ENCODE measurements at regions not wholly inside any gene's neighbourhood (a gene's known extent, or its start where the extent isn't known, plus 50 kb on each side); places are given as distances from the start of the nearest gene placed in this dataset.
A peak's percentile ranks its signal among the peaks of the same experiment; 100 is the strongest.
"Not testable (repeated sequence)": the region's sequence is repeated elsewhere in the genome, so short reads cannot be mapped to it uniquely, and the experiment has no call there.

DNA sequence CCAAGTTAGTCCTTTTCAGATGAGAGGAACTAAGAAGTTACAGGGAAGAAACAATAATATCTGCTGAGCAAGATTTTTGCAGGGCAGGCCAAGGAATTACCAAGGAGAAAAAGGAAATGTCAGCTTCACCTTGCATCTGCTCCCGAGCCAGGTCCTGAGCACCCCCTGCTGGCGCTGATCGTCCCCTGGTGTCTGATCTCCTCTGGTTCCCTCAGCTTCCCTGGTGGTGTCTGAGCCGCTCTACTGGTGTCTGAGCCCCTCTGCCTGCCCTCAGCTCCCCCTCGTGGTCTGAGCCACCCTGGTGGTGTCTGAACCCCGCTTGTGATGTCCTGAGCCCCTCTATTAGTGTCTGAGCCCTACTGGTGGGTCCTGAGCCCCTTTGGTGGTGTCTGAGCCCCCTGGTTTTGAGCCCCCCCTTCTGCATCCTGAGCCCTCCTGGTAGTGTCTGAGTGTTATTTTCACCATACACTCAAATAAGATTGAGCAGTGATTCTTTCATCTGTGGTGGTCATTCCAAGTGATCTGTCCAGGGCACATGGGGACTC is 196.6 kb upstream of the POTEB2 start:
- not testable (repeated sequence) for DNase-seq (ENCODE audit: low spot score in 2 of 2); H3K36me3 Mint-ChIP-seq; H3K4me1 Mint-ChIP-seq; H3K4me3 Mint-ChIP-seq; H3K27ac Mint-ChIP-seq; H3K9me3 Mint-ChIP-seq
- peak; percentile 34 for ATAC-seq

DNA sequence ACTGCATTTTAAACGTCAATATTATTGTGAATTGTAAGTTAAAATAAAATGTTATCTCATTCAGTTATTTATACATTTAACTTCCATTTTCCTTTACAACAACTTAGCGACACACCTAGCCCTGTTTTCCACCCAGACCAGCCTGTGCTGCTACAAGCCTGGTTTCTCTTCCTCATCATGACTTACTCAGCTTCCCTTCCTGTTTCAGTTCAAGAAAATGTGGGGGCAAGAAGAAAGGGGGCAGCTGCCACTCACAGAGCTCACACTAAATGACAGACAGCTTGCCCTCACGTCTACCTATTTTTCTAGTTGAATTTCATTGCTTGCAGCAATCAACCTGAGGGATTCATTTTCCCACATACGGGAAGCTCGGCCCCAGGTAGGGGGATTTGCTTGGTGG is 185.8 kb upstream of the POTEB2 start:
- not testable (repeated sequence) for DNase-seq (ENCODE audit: low spot score in 2 of 2); H3K9me3 Mint-ChIP-seq; H3K27ac Mint-ChIP-seq; H3K36me3 Mint-ChIP-seq; ATAC-seq; H3K4me3 Mint-ChIP-seq; H3K4me1 Mint-ChIP-seq

DNA sequence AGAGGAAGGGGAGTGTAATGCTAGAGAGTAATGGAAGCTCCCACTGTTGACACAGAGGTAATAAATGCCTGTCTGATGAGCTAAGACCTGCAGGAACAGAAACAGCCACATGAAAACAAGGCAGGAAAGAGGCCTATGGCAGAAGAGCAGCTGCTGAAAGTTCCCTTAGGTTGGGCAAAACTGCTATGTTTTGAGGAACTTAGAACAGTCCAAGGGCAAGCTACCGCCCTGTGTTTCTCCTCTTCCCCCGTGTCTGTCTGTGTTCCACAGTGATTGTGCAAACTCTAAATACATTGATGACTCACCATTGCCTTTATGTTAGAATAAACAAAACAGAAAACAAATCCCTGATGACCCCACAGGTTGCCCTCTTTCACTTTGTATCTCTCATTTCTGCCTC is 165.6 kb upstream of the POTEB2 start:
- DNase-seq (ENCODE audit: low spot score in 2 of 2); H3K9me3 Mint-ChIP-seq; ATAC-seq; H3K4me3 Mint-ChIP-seq; H3K27ac Mint-ChIP-seq; H3K4me1 Mint-ChIP-seq; H3K36me3 Mint-ChIP-seq: not testable (repeated sequence)

DNA sequence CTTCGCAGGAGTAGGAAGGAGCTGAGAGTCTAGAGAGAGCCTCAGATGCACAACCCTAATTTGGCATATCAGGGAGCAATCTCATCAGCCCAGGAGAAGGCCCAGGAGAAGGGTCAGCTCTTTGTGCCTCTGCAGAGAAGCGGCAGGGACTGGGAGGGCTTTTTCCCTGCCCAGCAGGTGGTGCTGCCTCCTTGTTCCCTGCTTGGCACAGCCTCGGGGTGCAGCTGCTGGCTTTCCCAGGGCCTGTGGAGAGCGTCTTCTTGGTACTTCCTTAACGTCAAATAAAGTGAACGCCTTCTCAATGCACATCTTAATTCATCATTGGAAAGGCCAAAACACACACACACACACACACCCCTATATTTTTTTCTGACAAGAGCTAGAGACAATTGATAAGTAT is 162.9 kb upstream of the POTEB2 start:
- DNase-seq (ENCODE audit: low spot score in 2 of 2); ATAC-seq; H3K9me3 Mint-ChIP-seq; H3K36me3 Mint-ChIP-seq; H3K4me1 Mint-ChIP-seq; H3K27ac Mint-ChIP-seq; H3K4me3 Mint-ChIP-seq: not testable (repeated sequence)

DNA sequence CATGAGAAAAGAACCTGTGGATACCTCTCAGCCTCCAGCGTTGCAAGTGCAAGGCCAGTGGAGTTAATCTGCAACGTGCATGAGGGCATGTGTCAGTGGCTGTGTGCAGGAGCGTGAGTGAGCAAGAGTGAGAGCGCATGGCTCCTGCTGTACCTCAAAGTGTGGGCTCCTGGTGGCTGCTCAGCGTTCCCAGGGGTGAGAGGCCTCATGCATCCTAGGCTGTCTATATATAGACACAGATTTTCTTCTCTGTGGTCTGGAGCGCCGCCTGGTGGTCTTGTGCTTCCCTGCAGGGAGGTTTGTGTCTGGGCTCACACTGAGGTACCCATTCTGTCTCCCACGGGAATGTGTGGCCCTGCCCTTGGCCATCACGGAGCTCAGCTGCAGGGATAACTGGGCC is 161.8 kb upstream of the POTEB2 start:
- DNase-seq (ENCODE audit: low spot score in 2 of 2) (peak in 1 of 2 donors; percentile 37), ATAC-seq (peak; percentile 3)
- H3K4me3 Mint-ChIP-seq, H3K4me1 Mint-ChIP-seq, H3K36me3 Mint-ChIP-seq, H3K27ac Mint-ChIP-seq, H3K9me3 Mint-ChIP-seq: not testable (repeated sequence)

DNA sequence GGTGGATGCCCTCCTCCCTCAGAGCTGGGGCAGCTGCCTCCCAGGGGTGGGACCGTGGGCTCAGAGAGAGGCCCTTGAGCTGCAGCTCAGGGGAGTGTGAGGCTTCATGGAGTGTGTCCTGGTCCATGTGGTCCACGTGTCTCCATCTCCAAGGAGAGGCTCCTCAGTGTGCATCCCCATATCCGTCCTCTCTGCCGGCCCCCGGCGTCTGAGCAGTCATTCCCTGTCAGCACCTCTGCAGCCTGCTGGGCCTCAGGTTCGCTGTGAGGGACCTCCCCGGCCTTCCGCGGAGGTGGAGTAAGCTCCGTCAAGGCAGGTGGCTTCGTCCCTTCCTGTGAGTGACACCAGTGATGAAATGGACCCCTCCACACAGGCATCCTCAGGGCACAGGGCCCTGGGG is 160.7 kb upstream of the POTEB2 start:
- not testable (repeated sequence) for H3K27ac Mint-ChIP-seq; H3K9me3 Mint-ChIP-seq; ATAC-seq; H3K4me1 Mint-ChIP-seq; H3K4me3 Mint-ChIP-seq; DNase-seq (ENCODE audit: low spot score in 2 of 2); H3K36me3 Mint-ChIP-seq

DNA sequence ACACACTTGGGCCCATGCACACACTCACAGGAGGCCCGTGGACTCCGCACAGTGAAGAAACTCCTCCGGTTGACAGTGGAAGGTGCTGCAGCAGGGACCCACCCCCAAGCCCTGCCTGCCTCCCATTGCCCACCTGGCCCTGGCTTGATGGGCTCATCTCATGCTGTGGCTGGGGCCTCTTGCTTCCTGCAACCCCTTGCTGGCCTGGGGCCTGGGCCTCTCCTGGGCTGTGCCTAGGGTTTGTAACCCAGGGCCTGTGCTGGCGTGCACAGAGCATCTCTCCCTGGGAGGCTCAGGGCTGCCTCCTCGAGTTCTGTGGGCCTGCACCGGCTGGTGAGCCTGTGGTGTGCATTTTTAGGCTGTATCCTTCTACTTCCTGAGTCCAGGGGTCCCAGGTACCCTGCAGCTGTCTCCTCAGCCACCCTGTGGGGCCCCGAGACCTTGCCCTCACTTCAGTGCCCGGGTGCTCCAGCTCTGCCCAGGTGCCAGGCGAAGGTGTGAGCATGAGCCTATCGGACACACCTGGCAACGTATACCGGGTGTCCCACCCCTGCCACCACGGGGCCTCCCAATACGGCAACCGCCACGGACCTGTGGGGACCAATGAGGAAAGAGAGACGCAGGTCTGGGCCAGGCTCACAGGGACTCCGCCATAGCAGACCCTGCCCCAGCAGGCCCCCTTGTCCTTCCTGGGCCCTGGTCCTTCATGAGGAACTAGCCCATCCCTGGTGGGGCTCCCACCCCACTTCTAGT is 158.3 kb upstream of the POTEB2 start:
- DNase-seq (ENCODE audit: low spot score in 2 of 2); H3K9me3 Mint-ChIP-seq; H3K4me3 Mint-ChIP-seq; H3K36me3 Mint-ChIP-seq; H3K27ac Mint-ChIP-seq; H3K4me1 Mint-ChIP-seq: not testable (repeated sequence)
- ATAC-seq, result peak; percentile 9

DNA sequence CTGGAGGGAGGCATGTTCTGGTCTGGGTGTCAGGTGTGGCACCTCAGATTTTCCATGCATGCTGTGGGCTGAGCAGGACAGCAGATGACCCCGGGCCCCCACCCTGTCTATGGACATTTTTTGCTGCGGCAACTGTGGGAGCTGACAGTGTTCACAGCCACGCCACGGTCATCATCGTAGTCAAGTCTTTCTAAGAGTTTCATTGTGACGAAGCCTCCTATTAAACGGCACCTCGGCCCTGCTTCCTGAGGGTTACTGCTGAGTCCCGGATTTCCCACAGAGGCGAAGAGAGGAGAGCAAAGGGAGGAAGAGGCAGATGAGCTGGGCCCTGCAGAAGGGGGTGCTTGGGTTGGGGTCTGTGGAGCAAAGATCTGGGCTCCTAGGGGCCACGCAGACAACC is 152.1 kb upstream of the POTEB2 start:
- not testable (repeated sequence) for H3K4me3 Mint-ChIP-seq; H3K9me3 Mint-ChIP-seq; H3K4me1 Mint-ChIP-seq; ATAC-seq; H3K36me3 Mint-ChIP-seq; DNase-seq (ENCODE audit: low spot score in 2 of 2); H3K27ac Mint-ChIP-seq

DNA sequence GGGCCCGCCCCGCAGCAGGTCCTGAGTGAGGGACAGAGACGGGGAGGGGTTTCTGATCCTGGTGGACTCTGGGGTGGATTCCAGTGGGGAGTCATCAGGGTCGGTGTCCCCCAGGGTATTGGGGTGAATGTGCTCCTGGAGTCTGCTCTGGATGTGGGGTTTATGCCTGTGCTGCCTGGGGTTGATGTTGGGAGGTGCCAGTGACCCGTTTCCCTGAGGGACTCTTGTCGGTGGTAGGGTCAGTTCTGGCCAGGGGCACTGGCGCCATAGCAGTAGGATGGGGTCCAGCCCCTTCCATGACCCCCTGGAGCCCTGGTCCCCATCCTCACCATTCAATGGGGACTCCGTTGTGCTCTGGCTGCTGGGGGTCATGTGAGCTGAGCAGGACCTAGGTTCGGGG is 151.2 kb upstream of the POTEB2 start:
- DNase-seq (ENCODE audit: low spot score in 2 of 2); ATAC-seq; H3K4me1 Mint-ChIP-seq; H3K9me3 Mint-ChIP-seq; H3K36me3 Mint-ChIP-seq; H3K4me3 Mint-ChIP-seq; H3K27ac Mint-ChIP-seq: not testable (repeated sequence)

DNA sequence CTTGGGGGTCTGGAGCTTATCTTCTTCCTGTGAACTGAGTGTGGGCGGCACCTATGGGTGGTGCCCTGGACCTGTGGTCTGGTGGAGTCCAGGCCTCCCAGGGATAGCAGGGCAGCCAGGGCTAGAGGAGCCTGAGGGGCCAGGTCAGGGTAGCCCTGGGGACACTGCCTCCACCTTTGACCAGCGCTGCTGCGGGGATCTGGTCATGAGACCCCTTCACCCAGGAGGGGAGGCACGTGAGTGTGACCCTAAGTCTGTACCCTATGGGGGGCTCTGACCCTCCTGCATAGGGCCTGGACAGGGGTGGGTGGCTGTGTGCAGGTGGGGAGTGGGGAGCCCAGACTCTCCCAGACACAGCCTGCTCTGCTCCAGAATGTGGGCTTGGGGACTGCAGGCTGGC is 150.5 kb upstream of the POTEB2 start:
- ATAC-seq; H3K9me3 Mint-ChIP-seq; DNase-seq (ENCODE audit: low spot score in 2 of 2); H3K4me1 Mint-ChIP-seq; H3K36me3 Mint-ChIP-seq; H3K27ac Mint-ChIP-seq; H3K4me3 Mint-ChIP-seq: not testable (repeated sequence)

DNA sequence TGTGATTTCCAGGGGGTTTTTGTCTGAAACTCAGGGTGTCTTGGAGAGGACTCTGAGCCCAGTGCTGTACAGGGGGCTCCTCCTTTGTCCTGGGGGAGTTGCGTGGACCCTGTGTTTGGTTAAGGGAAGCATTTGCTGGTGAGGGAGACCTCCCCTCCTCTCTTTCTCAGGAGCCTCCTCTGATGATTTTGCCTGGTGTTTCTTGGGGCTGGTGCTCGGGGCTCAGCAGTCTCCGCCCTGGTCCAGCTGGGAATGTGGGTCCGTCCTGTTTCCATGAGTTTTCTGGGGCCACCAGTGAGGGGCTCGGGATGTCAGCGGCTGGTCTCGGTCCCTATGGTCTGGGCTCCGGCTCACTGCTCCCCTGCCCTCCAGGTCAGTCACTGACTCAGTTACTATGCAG is 149.1 kb upstream of the POTEB2 start:
- not testable (repeated sequence) for H3K36me3 Mint-ChIP-seq; H3K9me3 Mint-ChIP-seq; DNase-seq (ENCODE audit: low spot score in 2 of 2); ATAC-seq; H3K27ac Mint-ChIP-seq; H3K4me3 Mint-ChIP-seq; H3K4me1 Mint-ChIP-seq

DNA sequence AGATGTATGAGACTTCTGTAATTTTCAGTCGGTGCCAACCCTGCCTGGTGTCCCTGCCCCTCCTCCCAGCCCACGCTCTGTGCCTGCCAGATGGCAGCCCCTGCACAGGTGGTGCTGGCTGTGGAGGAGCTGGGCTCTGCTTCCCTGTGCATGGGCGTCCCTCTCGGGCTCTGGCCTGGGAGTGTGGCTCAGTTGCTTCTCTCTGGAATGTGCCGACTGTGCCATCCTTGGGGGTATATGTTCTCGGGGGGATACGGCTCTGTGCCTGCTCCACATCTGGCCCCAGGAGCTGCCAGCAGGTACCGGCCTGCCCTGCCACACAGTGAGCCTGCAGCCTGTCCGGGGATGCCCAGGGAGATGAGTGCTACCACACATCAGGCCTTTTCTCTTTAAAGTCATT is 147.2 kb upstream of the POTEB2 start:
- not testable (repeated sequence) for H3K4me1 Mint-ChIP-seq; H3K4me3 Mint-ChIP-seq; H3K36me3 Mint-ChIP-seq; DNase-seq (ENCODE audit: low spot score in 2 of 2); H3K27ac Mint-ChIP-seq; ATAC-seq; H3K9me3 Mint-ChIP-seq

DNA sequence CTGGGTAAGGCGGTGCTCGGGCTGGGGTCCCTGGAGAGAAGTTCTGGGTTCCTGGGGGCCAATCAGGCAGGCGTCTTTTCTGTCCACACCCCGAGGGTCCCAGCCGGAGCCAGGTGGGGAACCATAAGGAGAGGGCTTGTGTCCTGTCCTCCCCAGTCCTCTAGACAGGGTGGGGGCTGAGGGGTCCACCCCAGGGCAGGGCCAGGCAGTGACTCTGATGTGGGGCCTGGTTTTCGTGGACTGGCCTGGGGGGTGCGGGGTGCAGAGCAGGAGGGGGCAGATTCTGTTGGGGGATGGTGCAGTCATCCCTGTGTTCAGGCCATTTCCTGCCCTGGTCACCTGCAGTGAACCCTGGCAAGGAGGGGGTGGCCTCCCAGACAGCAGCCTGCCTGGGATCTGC is 143.5 kb upstream of the POTEB2 start:
- not testable (repeated sequence) for H3K27ac Mint-ChIP-seq; H3K4me1 Mint-ChIP-seq; H3K4me3 Mint-ChIP-seq; H3K36me3 Mint-ChIP-seq; H3K9me3 Mint-ChIP-seq; DNase-seq (ENCODE audit: low spot score in 2 of 2)
- peak; percentile 29 for ATAC-seq

DNA sequence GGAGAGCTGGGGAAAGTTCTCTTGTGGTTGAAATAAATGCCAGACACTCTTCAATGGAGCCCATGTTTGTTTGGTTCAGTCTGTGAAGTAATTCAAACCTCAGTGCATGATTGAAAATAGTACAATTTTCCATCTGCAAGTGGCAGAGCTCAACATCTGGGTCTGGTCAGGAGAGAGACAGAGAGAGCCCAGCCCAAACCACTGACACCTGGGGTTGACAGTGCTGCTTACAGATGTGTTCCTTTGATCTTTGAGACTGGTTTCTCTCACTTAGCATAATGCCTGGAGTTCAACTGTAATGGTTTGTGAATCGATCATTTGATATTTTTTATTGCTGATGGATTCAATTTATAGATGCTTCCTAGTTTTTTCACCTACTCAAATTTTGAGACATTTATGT is 137.3 kb upstream of the POTEB2 start:
- not testable (repeated sequence) for H3K9me3 Mint-ChIP-seq; ATAC-seq; H3K4me1 Mint-ChIP-seq; H3K27ac Mint-ChIP-seq; H3K36me3 Mint-ChIP-seq; DNase-seq (ENCODE audit: low spot score in 2 of 2); H3K4me3 Mint-ChIP-seq

DNA sequence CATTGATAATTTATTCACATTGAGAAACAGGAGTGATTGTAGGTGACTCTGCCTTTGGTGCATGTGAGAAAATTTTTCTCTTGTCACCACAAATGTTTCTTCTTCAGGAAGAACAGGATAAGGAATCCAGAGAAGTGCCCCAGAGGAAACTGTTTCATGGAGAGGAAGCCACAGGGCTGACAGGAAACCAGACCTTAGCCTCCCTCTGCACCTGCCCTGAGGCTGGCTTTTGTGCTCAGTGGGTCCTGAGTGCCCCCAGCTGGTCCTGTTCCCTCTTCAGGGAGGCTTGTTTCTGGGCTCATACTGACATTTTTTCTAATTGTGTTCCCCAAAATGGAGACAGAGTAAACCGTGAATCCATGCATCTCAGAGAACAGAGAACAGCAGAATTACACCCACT is 135.8 kb upstream of the POTEB2 start:
- H3K4me1 Mint-ChIP-seq; ATAC-seq; H3K36me3 Mint-ChIP-seq; H3K27ac Mint-ChIP-seq; H3K9me3 Mint-ChIP-seq; H3K4me3 Mint-ChIP-seq; DNase-seq (ENCODE audit: low spot score in 2 of 2): not testable (repeated sequence)

DNA sequence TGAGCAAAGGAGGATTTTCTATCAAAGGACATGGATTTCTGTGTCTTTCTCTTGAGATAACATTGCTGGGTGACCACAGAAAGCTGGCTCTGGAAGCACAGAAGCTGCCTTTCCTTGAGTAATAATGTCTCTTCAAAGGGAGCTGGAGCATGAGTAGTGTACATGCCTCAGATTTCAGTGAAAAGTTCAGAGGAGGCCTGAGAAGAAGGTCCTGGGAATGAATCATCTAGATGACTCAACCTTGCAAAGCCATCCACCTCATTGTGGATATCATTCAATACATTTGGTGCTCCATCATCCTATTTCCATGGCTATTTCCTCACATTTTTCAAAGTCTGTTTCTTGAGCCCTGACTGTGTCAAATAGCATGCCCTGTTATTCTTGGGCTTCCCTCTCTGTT is 125.6 kb upstream of the POTEB2 start:
- ATAC-seq, result peak; percentile 48
- not testable (repeated sequence) for DNase-seq (ENCODE audit: low spot score in 2 of 2); H3K9me3 Mint-ChIP-seq; H3K4me3 Mint-ChIP-seq; H3K36me3 Mint-ChIP-seq; H3K4me1 Mint-ChIP-seq; H3K27ac Mint-ChIP-seq

Data from stimulated activated effector memory CD8-positive, alpha-beta T cell treated with anti-CD3 and anti-CD28 coated beads, Interleukin-12 subunit alpha, Interleukin-12 subunit beta, amount 100 ng/mL, for 72 hours (primary cell).